BE2C (cell line): ENCODE measurements at regions not wholly inside any gene's neighbourhood (a gene's known extent, or its start where the extent isn't known, plus 50 kb on each side); places are given as distances from the start of the nearest gene placed in this dataset.

Source experiments
- DNase-seq: peaks from one replicate; pipeline ENCODE4 v3.0.0-alpha.2; 2020
- H3K27me3 ChIP-seq: fragments of 250-450 bp; sonication (Bioruptor Pico); 2 replicates; pipeline ENCODE4 v1.5.1; 2020; ENCODE audit warnings: mild to moderate bottlenecking
- H3K36me3 ChIP-seq: fragments of 250-450 bp; sonication (Bioruptor Pico); 2 replicates; pipeline ENCODE4 v1.5.1; 2020; ENCODE audit warnings: mild to moderate bottlenecking
- H3K4me1 ChIP-seq: fragments of 250-450 bp; sonication (Bioruptor Pico); 2 replicates; pipeline ENCODE4 v1.5.1; 2020
- H3K4me3 ChIP-seq: 2 replicates; pipeline ENCODE4 v1.5.1; 2011; ENCODE audit warnings: low read depth, low read length
- H3K9me3 ChIP-seq: fragments of 250-450 bp; sonication (Bioruptor Pico); 2 replicates; pipeline ENCODE4 v1.5.1; 2020
- TF ChIP-seq, protein P1 (sequence below): IDR thresholded peaks from 2 replicates; pipeline ENCODE4 v1.5.1; 2012; ENCODE audit warnings: mild to moderate bottlenecking, low read depth, low read length

DNA sequence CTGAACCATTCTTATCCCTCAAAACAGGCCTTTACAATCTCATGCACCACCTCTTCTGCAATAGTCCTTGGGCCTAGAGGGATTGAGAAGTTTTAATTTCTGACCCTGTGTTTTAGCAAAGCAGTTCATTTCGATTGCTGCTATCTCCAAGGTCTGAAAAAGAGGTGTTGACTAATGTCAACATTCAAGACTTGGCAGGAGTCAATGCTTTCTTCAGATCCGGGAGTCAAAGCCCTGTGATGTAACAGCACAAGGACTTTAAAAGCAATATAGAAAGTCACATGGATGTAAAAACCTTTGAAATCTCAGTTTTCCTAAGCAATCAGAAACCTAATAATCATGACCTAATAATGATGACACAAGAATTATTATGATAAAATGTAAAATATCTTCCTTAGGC is 133.8 kb downstream of the ADAM29 start:
- Histone ChIP-seq H3K36me3 (no peaks in the 10 kb centered on the region), H3K4me3 (no peak overlapping the region), H3K27me3 (no peaks in the 10 kb centered on the region), H3K9me3 (no peaks in the 10 kb centered on the region), H3K4me1 (no peaks in the 10 kb centered on the region)
- DNase-seq: no peak
- TF ChIP-seq, protein P1, sequence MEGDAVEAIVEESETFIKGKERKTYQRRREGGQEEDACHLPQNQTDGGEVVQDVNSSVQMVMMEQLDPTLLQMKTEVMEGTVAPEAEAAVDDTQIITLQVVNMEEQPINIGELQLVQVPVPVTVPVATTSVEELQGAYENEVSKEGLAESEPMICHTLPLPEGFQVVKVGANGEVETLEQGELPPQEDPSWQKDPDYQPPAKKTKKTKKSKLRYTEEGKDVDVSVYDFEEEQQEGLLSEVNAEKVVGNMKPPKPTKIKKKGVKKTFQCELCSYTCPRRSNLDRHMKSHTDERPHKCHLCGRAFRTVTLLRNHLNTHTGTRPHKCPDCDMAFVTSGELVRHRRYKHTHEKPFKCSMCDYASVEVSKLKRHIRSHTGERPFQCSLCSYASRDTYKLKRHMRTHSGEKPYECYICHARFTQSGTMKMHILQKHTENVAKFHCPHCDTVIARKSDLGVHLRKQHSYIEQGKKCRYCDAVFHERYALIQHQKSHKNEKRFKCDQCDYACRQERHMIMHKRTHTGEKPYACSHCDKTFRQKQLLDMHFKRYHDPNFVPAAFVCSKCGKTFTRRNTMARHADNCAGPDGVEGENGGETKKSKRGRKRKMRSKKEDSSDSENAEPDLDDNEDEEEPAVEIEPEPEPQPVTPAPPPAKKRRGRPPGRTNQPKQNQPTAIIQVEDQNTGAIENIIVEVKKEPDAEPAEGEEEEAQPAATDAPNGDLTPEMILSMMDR: no peak

DNA sequence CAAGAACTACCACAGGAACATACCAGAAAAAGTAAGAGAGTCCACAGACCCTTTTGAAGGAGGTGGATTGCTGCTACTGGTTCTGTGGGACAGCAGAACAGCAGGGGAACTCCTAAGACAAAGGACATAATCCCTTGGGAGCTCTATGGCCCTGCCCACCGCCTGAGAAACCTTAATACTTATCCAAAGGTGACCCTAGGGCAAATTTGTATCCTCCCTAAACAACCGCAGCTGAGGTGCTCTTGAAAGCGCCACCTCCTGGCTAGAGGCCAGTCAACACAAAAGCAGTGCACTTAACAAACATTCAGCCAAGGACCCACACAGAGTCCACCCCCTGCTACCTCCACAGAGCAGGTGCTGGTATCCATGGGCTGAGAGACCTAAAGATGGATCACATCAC is 136.8 kb downstream of the ADAM29 start:
- Histone ChIP-seq H3K9me3 (no peaks in the 10 kb centered on the region), H3K4me3 (no peak overlapping the region), H3K4me1 (no peaks in the 10 kb centered on the region), H3K27me3 (no peaks in the 10 kb centered on the region), H3K36me3 (no peaks in the 10 kb centered on the region)
- TF ChIP-seq, protein P1: 0 out of 2 replicates have a peak, but pooled peaks have one; percentile 5
- no peak for DNase-seq

DNA sequence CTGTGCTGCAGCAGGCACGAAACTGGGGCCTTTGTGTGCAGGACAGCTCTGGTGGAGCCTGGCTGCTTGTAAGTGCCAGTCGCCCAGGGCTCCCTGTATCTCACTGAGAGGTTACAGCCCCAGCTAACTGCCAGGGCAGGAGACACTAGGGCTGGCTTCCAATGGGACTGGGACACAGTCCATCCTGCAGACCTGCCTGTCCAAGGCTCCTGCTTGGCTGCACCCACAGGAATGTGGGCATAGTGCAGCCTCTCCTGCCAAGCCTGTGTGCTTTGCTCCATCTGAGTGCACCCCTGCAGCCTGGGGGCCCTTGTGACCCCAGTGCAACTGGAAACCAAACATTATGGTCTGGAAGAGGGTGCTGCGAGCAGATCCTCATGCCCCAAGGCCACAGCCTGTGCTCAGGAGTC is 144.0 kb downstream of the ADAM29 start:
- no peak for DNase-seq
- no peaks in the 10 kb centered on the region for H3K9me3 ChIP-seq
- no peaks in the 10 kb centered on the region for H3K27me3 ChIP-seq
- H3K4me3 ChIP-seq: no peak overlapping the region
- TF ChIP-seq, protein P1: no peak
- H3K36me3 ChIP-seq: no peaks in the 10 kb centered on the region
- no peaks in the 10 kb centered on the region for H3K4me1 ChIP-seq

DNA sequence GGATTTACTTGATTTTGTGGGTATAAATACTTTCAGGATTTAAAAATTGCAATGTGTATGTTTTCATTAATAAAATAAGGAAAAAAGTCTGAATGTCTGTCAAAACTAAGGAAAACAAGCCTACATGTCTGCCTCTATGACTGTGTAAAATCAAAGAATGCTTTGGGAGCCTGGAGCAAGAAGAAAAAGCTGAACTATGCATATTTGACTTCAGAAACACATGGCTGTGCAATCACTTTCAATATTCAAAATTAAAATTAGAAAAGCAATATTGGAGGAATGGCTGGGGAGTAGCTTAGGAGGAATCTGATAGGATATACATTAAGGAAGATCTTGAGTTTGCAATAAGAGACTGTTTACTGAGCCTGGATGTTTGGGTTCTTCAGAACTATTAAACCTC is 147.1 kb downstream of the ADAM29 start:
- no peak for DNase-seq
- Histone ChIP-seq H3K36me3 (no peaks in the 10 kb centered on the region), H3K9me3 (no peaks in the 10 kb centered on the region)

DNA sequence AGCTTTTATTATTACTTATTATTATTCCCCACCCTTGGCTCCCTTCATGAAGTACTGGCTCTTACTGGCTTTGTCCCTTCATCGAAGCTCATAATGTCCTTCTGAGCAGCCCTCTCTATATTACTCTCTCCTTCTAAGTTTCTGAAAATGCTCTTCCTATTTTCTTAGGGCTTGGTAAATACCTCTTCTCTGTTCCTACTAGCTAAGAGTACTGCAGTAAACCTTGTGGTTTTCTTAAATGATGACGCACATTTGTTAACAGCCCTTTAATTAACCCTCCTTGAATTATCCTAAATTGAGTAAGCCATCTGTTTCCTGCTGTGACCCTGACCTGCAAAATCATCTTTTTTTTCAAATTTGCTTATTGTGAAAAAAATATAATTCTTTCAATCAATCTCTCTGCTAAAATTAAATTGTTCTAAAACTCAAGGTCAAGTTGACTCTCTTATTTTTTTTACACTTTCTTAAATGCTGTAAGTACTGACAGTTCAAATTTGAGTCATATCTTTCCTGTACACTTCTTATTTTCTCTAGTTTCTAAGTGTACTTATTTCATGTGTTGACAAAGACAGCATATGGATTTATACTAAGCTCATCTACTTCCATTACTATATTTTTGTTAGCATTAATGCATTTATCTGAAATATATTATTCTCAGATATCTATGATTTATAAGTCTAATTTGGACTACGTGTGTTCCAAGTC is 148.9 kb downstream of the ADAM29 start:
- H3K9me3 ChIP-seq: no peaks in the 10 kb centered on the region
- TF ChIP-seq, protein P1: no peak
- no peak for DNase-seq
- no peaks in the 10 kb centered on the region for H3K27me3 ChIP-seq
- H3K4me1 ChIP-seq: no peaks in the 10 kb centered on the region
- H3K4me3 ChIP-seq: no peak overlapping the region
- no peaks in the 10 kb centered on the region for H3K36me3 ChIP-seq

More for the DNA sequence above, 147.1 kb downstream of the ADAM29 start:
- Histone ChIP-seq H3K27me3 (no peaks in the 10 kb centered on the region), H3K4me3 (no peak overlapping the region), H3K4me1 (no peaks in the 10 kb centered on the region)
- TF ChIP-seq, protein P1: no peak

DNA sequence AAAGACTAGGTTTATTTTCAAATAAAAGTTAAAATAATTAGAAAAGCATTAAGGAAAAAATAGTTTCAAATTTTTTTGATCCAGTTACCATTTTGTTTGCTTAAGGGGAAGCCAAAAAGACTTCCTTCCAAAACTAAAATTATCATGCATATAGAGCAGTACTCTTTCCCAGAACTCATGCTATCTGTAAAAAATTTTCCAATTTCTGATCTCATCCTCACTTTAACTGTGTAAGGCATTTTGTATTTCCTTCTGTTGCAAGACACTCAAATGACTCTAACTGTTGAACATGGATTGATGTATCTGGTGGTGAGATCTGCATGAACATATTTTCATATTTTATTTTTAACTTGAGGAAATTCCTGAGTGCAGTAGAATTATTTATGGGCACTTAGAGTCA is 150.1 kb downstream of the ADAM29 start:
- Histone ChIP-seq H3K27me3 (no peaks in the 10 kb centered on the region), H3K9me3 (no peaks in the 10 kb centered on the region), H3K4me3 (no peak overlapping the region), H3K4me1 (no peaks in the 10 kb centered on the region), H3K36me3 (no peaks in the 10 kb centered on the region)
- no peak for DNase-seq
- TF ChIP-seq, protein P1: no peak
